A549 (cell line): ENCODE measurements at regions not wholly inside any gene's neighbourhood (a gene's known extent, or its start where the extent isn't known, plus 50 kb on each side); places are given as distances from the start of the nearest gene placed in this dataset.
A peak's percentile ranks its signal among the peaks of the same experiment; 100 is the strongest.

Experiments
- ATAC-seq, 2 experiments: fragments of 200-7000 bp in 1 of 2; fragments of >200 bp in 1 of 2; cut with Nextera tagmentation in 1 of 2; cut with Tn5 transposase in 1 of 2; 3 replicates each; pipeline versions ENCODE4 v1.8.0 to v1.9.1; 2018 to 2020; ENCODE audit warnings: mild to moderate bottlenecking in 1 of 2, moderate library complexity in 1 of 2
- CTCF ChIA-PET: fragments of 300-600 bp; sonication (Branson Sonifier 250); formaldehyde crosslinking; extraction: SDS; loops from one replicate; lab custom pipeline; 2021; ENCODE audit warnings: antibody characterized with exemption, inconsistent platforms; lab: Yijun Ruan, JAX
- POLR2A ChIA-PET: fragments of 350-600 bp; formaldehyde crosslinking; extraction: SDS; loops from one replicate; lab custom pipeline; 2021; ENCODE audit warnings: antibody characterized with exemption, inconsistent platforms; lab: Yijun Ruan, JAX
- DNase-seq, 2 experiments: peaks; one replicate each; pipeline versions ENCODE4 v3.0.0 to v3.0.0-alpha.2; 2011 to 2016; ENCODE audit warnings: low read depth in 1 of 2, low spot score in 1 of 2
- FAIRE-seq: peaks from 2 replicates; lab custom pipeline; 2011; peaks lifted over from hg19 to GRCh38; lab: Jason Lieb, UNC
- H3K27ac ChIP-seq, 2 experiments: fragments of >200 bp; sonication (Bioruptor Twin); formaldehyde crosslinking; 3 replicates each; pipeline ENCODE4 v1.5.1; 2016 to 2017
- H3K4me1 ChIP-seq: fragments of >200 bp; sonication (Bioruptor Twin); formaldehyde crosslinking; 3 replicates; pipeline ENCODE4 v1.6.1; 2016
- H3K4me2 ChIP-seq: fragments of >200 bp; sonication (Bioruptor Twin); formaldehyde crosslinking; 3 replicates; pipeline ENCODE4 v1.6.1; 2016
- H3K4me3 ChIP-seq: fragments of >200 bp; sonication (Bioruptor Twin); formaldehyde crosslinking; 3 replicates; pipeline ENCODE4 v1.5.1; 2016
- H3K9me3 ChIP-seq: fragments of >200 bp; sonication (Bioruptor Twin); formaldehyde crosslinking; 3 replicates; pipeline ENCODE4 v1.6.1; 2016
- BCL3 ChIP-seq: fragments of >200 bp; sonication (Bioruptor Twin); formaldehyde crosslinking; IDR thresholded peaks from 3 replicates; pipeline ENCODE4 v1.6.1; 2016
- CBX8 ChIP-seq: fragments of 200-600 bp; sonication (generic); IDR thresholded peaks from 2 replicates; pipeline ENCODE4 v1.6.1; 2016
- CEBPB ChIP-seq, 2 experiments: fragments of >200 bp in 1 of 2; sonication (Bioruptor Twin) in 1 of 2; formaldehyde crosslinking in 1 of 2; IDR thresholded peaks; 2 replicates each; pipeline ENCODE4 v1.6.1; 2012 to 2016
- CHD4 ChIP-seq: fragments of 200-600 bp; sonication (generic); IDR thresholded peaks from 2 replicates; pipeline ENCODE4 v1.6.1; 2016; ENCODE audit warnings: antibody characterized with exemption, mild to moderate bottlenecking, borderline replicate concordance
- CTCF ChIP-seq: fragments of >200 bp; sonication (Bioruptor Twin); formaldehyde crosslinking; IDR thresholded peaks from 3 replicates; pipeline ENCODE4 v1.5.1; 2016
- E2F6 ChIP-seq: IDR thresholded peaks from 2 replicates; pipeline ENCODE4 v1.6.1; 2012; ENCODE audit warnings: low read depth, borderline replicate concordance
- EHMT2 ChIP-seq: fragments of 200-600 bp; sonication (generic); IDR thresholded peaks from 2 replicates; pipeline ENCODE4 v1.6.1; 2016; ENCODE audit warnings: antibody characterized with exemption, low read depth, mild to moderate bottlenecking, moderate library complexity
- EP300 ChIP-seq, 2 experiments: fragments of >200 bp; sonication (Bioruptor Twin); formaldehyde crosslinking; IDR thresholded peaks; 2 replicates in 1 of 2; 3 replicates in 1 of 2; pipeline ENCODE4 v1.6.1; 2016 to 2017
- HOXA7 ChIP-seq: fragments of 250-450 bp; sonication (Bioruptor Pico); IDR thresholded peaks from 2 replicates; pipeline ENCODE4 v1.5.0; 2020; ENCODE audit warnings: mild to moderate bottlenecking, moderate library complexity
- MAFK ChIP-seq: fragments of 450-650 bp; IDR thresholded peaks from 2 replicates; pipeline ENCODE4 v1.6.1; 2014; ENCODE audit not compliant: partially characterized antibody
- MAZ ChIP-seq: fragments of 150-350 bp; IDR thresholded peaks from 2 replicates; pipeline ENCODE4 v1.6.1; 2014; ENCODE audit warnings: antibody characterized with exemption, low read depth, low read length, borderline replicate concordance
- NFE2L2 ChIP-seq: fragments of 150-350 bp; conservative IDR thresholded peaks from 2 replicates; pipeline ENCODE4 v1.6.1; 2014; ENCODE audit warnings: low read length
- PBX3 ChIP-seq: IDR thresholded peaks from 2 replicates; pipeline ENCODE4 v1.6.1; 2012
- RARB ChIP-seq: fragments of 250-450 bp; sonication (Bioruptor Pico); IDR thresholded peaks from 2 replicates; pipeline ENCODE4 v1.8.0; 2021; ENCODE audit warnings: mild to moderate bottlenecking, moderate library complexity
- RCOR1 ChIP-seq: fragments of 150-350 bp; IDR thresholded peaks from 2 replicates; pipeline ENCODE4 v1.6.1; 2014; ENCODE audit warnings: antibody characterized with exemption, low read length, low read depth
- USF2 ChIP-seq: fragments of 450-650 bp; IDR thresholded peaks from 2 replicates; pipeline ENCODE4 v1.6.1; 2014; ENCODE audit warnings: antibody characterized with exemption
- ZNF302 ChIP-seq: fragments of 250-450 bp; sonication (Bioruptor Pico); IDR thresholded peaks from 2 replicates; pipeline ENCODE4 v1.9.0; 2021; ENCODE audit warnings: inconsistent platforms, mild to moderate bottlenecking, moderate library complexity
- WGBS: methylation state at CpG from one replicate; pipeline ENCODE4 v1.1.6; 2017; ENCODE audit errors: missing lambda C conversion rate; 5-methylcytosine and 5-hydroxymethylcytosine counted together

- TF ChIP-seq MAZ, result no peak
- TF ChIP-seq, all 56 proteins: peak for 0
These were observed 88.1 kb upstream of the KMT2C start (continued) for GRCh38 chr7:152523916-152524315.

- Histone ChIP-seq H3K27ac (peak overlapping the region; percentile 65 to 75; a peak in 3 of 6 replicates), H3K4me2 (peak overlapping the region; percentile 50; the same call in 2 of the 3 replicates), H3K4me3 (no peak overlapping the region), H3K9me3 (peaks cover 10% of the 10 kb centered on the region), H3K4me1 (peaks cover 18% of the 10 kb centered on the region)
- 72% methylated on average over 9 of the region's 10 CpGs for WGBS
- POLR2A ChIA-PET, result no interaction called here
- ATAC-seq (no peak), FAIRE-seq (no peak), DNase-seq (no peak)
- CTCF ChIA-PET, result interaction anchor here (1.1 kb wide), 1 partner anchor 14 kb away, joined by 3 read pairs; no protein-coding TSS in a partner anchor
- TF ChIP-seq EHMT2 (no peak), HOXA7 (CRISPR knock-in tag) (no peak), CEBPB (IDR thresholded peaks at IDR 0.05) (no peak), NFE2L2 (no peak), PBX3 (no peak), ZNF302 (CRISPR knock-in tag) (no peak), CHD4 (no peak), USF2 (no peak), RARB (CRISPR knock-in tag) (no peak), BCL3 (no peak), CTCF (no peak)
These were observed 86.8 kb upstream of the KMT2C start for GRCh38 chr7:152522571-152523067.

- peak; percentile 76 to 80; a peak in 5 of 6 replicates for ATAC-seq
- TF ChIP-seq MAFK (peak; percentile 4), E2F6 (no peak), EP300 (IDR thresholded peaks at IDR 0.05) (no peak), RARB (CRISPR knock-in tag) (no peak), NFE2L2 (0 out of 2 replicates have a peak, but pooled peaks have one; percentile 23), CBX8 (no peak), RCOR1 (no peak), CHD4 (no peak)
- WGBS, result 70% methylated on average over 11 of the region's 11 CpGs
- Histone ChIP-seq H3K27ac (peak overlapping the region; percentile 65 to 75), H3K4me1 (peaks cover 18% of the 10 kb centered on the region), H3K4me3 (no peak overlapping the region), H3K4me2 (peak overlapping the region; percentile 50), H3K9me3 (peaks cover 10% of the 10 kb centered on the region)
- POLR2A ChIA-PET, result no interaction called here
- DNase-seq, result peak in 1 of 2 experiments; percentile 56
- CTCF ChIA-PET, result interaction anchor here (0.6 to 1.1 kb wide), 2 partner anchors 15 to 301 kb away, joined by 3 read pairs; no protein-coding TSS in a partner anchor
- no peak for FAIRE-seq
These were observed 85.9 kb upstream of the KMT2C start for GRCh38 chr7:152521420-152522337.
